ENCODE measurements at regions not wholly inside any gene's neighbourhood (a gene's known extent, or its start where the extent isn't known, plus 50 kb on each side); places are given as distances from the start of the nearest gene placed in this dataset.
A peak's percentile ranks its signal among the peaks of the same experiment; 100 is the strongest.

GRCh38 chr6:23280437-23280836 is 711.1 kb downstream of the HDGFL1 start:
- Histone ChIP-seq H3K27me3 (no peaks in the 10 kb centered on the region), H3K27ac (no peak overlapping the region), H4K20me1 (ENCODE audit: insufficient read depth, poor library complexity, severe bottlenecking) (no peaks in the 10 kb centered on the region), H3K4me2 (no peak overlapping the region), H3K79me2 (no peaks in the 10 kb centered on the region), H3K4me1 (ENCODE audit: insufficient read depth) (peaks cover 15% of the 10 kb centered on the region), H3K4me3 (no peak overlapping the region), H3K9me3 (ENCODE audit: low read depth) (no peaks in the 10 kb centered on the region), H3K9me2 (replicated peaks; ENCODE audit: insufficient read depth) (no peaks in the 10 kb centered on the region), H3K36me3 (replicated peaks; ENCODE audit: insufficient read depth, low read depth) (no peaks in the 10 kb centered on the region), H2AFZ (no peak overlapping the region)
- WGBS (ENCODE audit: low lambda C conversion rate, missing lambda C conversion rate) = 78% methylated on average over 2 of the region's 2 CpGs
- DNase-seq (ENCODE audit: low spot score) = no peak
- TF ChIP-seq EZH2phosphoT487 (IDR thresholded peaks at IDR 0.05; ENCODE audit: low read depth, severe bottlenecking, unreplicated experiment) (no peak), CTCF (IDR thresholded peaks at IDR 0.05; ENCODE audit: poor library complexity) (no peak), EZH2 (IDR thresholded peaks at IDR 0.05; ENCODE audit: borderline replicate concordance) (no peak)

- Histone ChIP-seq H3K9me2 (replicated peaks; ENCODE audit: insufficient read depth) (no peaks in the 10 kb centered on the region), H4K20me1 (ENCODE audit: insufficient read depth, poor library complexity, severe bottlenecking) (no peaks in the 10 kb centered on the region), H3K4me1 (ENCODE audit: insufficient read depth) (peaks cover 15% of the 10 kb centered on the region), H3K79me2 (no peaks in the 10 kb centered on the region), H3K36me3 (replicated peaks; ENCODE audit: insufficient read depth, low read depth) (no peaks in the 10 kb centered on the region), H3K4me3 (no peak overlapping the region), H3K27me3 (no peaks in the 10 kb centered on the region), H3K27ac (peak overlapping the region; percentile 59), H3K9me3 (ENCODE audit: low read depth) (no peaks in the 10 kb centered on the region), H3K4me2 (peak overlapping the region; percentile 51), H2AFZ (no peak overlapping the region)
- TF ChIP-seq CTCF (IDR thresholded peaks at IDR 0.05; ENCODE audit: poor library complexity) (no peak), EZH2 (IDR thresholded peaks at IDR 0.05; ENCODE audit: borderline replicate concordance) (no peak), EZH2phosphoT487 (IDR thresholded peaks at IDR 0.05; ENCODE audit: low read depth, severe bottlenecking, unreplicated experiment) (no peak)
- 54% methylated on average over 10 of the region's 10 CpGs for WGBS (ENCODE audit: low lambda C conversion rate, missing lambda C conversion rate)
- peak; percentile 35 for DNase-seq (ENCODE audit: low spot score)
Measured at GRCh38 chr6:23282252-23283021, 713.1 kb downstream of the HDGFL1 start.

GRCh38 chr6:23293653-23294052 is 724.3 kb downstream of the HDGFL1 start:
- H3K4me3 ChIP-seq = no peak overlapping the region
- no peaks in the 10 kb centered on the region for H3K9me2 ChIP-seq (replicated peaks; ENCODE audit: insufficient read depth)
- H3K27ac ChIP-seq = no peak overlapping the region
- no peak overlapping the region for H3K4me2 ChIP-seq
- no peaks in the 10 kb centered on the region for H3K9me3 ChIP-seq (ENCODE audit: low read depth)
- H3K79me2 ChIP-seq = no peaks in the 10 kb centered on the region
- DNase-seq (ENCODE audit: low spot score) = no peak
- no peaks in the 10 kb centered on the region for H3K27me3 ChIP-seq
- no peak overlapping the region for H2AFZ ChIP-seq
- H4K20me1 ChIP-seq (ENCODE audit: insufficient read depth, poor library complexity, severe bottlenecking) = no peaks in the 10 kb centered on the region
- TF ChIP-seq EZH2phosphoT487 (IDR thresholded peaks at IDR 0.05; ENCODE audit: low read depth, severe bottlenecking, unreplicated experiment) = no peak
- TF ChIP-seq EZH2 (IDR thresholded peaks at IDR 0.05; ENCODE audit: borderline replicate concordance) = no peak
- no peak for TF ChIP-seq CTCF (IDR thresholded peaks at IDR 0.05; ENCODE audit: poor library complexity)
- WGBS (ENCODE audit: low lambda C conversion rate, missing lambda C conversion rate) = 90% methylated on average over 3 of the region's 3 CpGs
- H3K4me1 ChIP-seq (ENCODE audit: insufficient read depth) = no peaks in the 10 kb centered on the region
- no peaks in the 10 kb centered on the region for H3K36me3 ChIP-seq (replicated peaks; ENCODE audit: insufficient read depth, low read depth)
